ENCODE measurements at regions not wholly inside any gene's neighbourhood (a gene's known extent, or its start where the extent isn't known, plus 50 kb on each side); places are given as distances from the start of the nearest gene placed in this dataset.

- TF ChIP-seq CTCF (IDR thresholded peaks at IDR 0.05; ENCODE audit: insufficient read depth, low read depth, low read length) (no peak), EZH2 (IDR thresholded peaks at IDR 0.05; ENCODE audit: insufficient read depth, low read length) (no peak)
Observed at GRCh38 chr10:80927419-80928078, 389.8 kb downstream of the SH2D4B start.

Measured in astrocyte (in vitro differentiated cells and primary cell).